ENCODE measurements at regions not wholly inside any gene's neighbourhood (a gene's known extent, or its start where the extent isn't known, plus 50 kb on each side); places are given as distances from the start of the nearest gene placed in this dataset.
"Not testable (repeated sequence)": the region's sequence is repeated elsewhere in the genome, so short reads cannot be mapped to it uniquely, and the experiment has no call there.

GRCh38 chr18:79597831-79598632 is 81.6 kb upstream of the CTDP1 start:
- Histone ChIP-seq H3K4me1 (ENCODE audit: control insufficient read depth, insufficient read depth, low read length) (peaks cover 8% of the 10 kb centered on the region), H3K4me3 (ENCODE audit: low read length) (no peak overlapping the region), H3K9me3 (replicated peaks; ENCODE audit: low read length) (no peaks in the 10 kb centered on the region), H3K27me3 (ENCODE audit: control insufficient read depth, insufficient read depth, low read length) (peaks cover 67% of the 10 kb centered on the region), H3K36me3 (ENCODE audit: insufficient read depth, low read length) (no peaks in the 10 kb centered on the region), H3K9ac (ENCODE audit: low read depth, low read length) (no peak overlapping the region), H3K4me2 (ENCODE audit: low read length) (no peak overlapping the region)

GRCh38 chr18:79598633-79599175 is 80.9 kb upstream of the CTDP1 start:
- peaks cover 8% of the 10 kb centered on the region for H3K4me1 ChIP-seq (ENCODE audit: control insufficient read depth, insufficient read depth, low read length)
- peaks cover 62% of the 10 kb centered on the region for H3K27me3 ChIP-seq (ENCODE audit: control insufficient read depth, insufficient read depth, low read length)
- no peak overlapping the region for H3K4me3 ChIP-seq (ENCODE audit: low read length)
- no peak overlapping the region for H3K4me2 ChIP-seq (ENCODE audit: low read length)
- no peaks in the 10 kb centered on the region for H3K9me3 ChIP-seq (replicated peaks; ENCODE audit: low read length)
- H3K36me3 ChIP-seq (ENCODE audit: insufficient read depth, low read length) = no peaks in the 10 kb centered on the region
- H3K9ac ChIP-seq (ENCODE audit: low read depth, low read length) = no peak overlapping the region

- Histone ChIP-seq H3K9ac (ENCODE audit: low read depth, low read length) (no peak overlapping the region), H3K27me3 (ENCODE audit: control insufficient read depth, insufficient read depth, low read length) (peaks cover 57% of the 10 kb centered on the region), H3K36me3 (ENCODE audit: insufficient read depth, low read length) (no peaks in the 10 kb centered on the region), H3K4me2 (ENCODE audit: low read length) (no peak overlapping the region), H3K9me3 (replicated peaks; ENCODE audit: low read length) (no peaks in the 10 kb centered on the region), H3K4me1 (ENCODE audit: control insufficient read depth, insufficient read depth, low read length) (peaks cover 8% of the 10 kb centered on the region), H3K4me3 (ENCODE audit: low read length) (no peak overlapping the region)
Measured at GRCh38 chr18:79599441-79599931, 80.1 kb upstream of the CTDP1 start.

GRCh38 chr18:79600141-79600540 is 79.5 kb upstream of the CTDP1 start:
- H3K27me3 ChIP-seq (ENCODE audit: control insufficient read depth, insufficient read depth, low read length) = peaks cover 50% of the 10 kb centered on the region
- no peak overlapping the region for H3K4me3 ChIP-seq (ENCODE audit: low read length)
- no peak overlapping the region for H3K9ac ChIP-seq (ENCODE audit: low read depth, low read length)

GRCh38 chr18:79600596-79600995 is 79.0 kb upstream of the CTDP1 start:
- peaks cover 8% of the 10 kb centered on the region for H3K4me1 ChIP-seq (ENCODE audit: control insufficient read depth, insufficient read depth, low read length)
- peaks cover 46% of the 10 kb centered on the region for H3K27me3 ChIP-seq (ENCODE audit: control insufficient read depth, insufficient read depth, low read length)
- no peak overlapping the region for H3K4me3 ChIP-seq (ENCODE audit: low read length)
- no peak overlapping the region for H3K4me2 ChIP-seq (ENCODE audit: low read length)
- no peaks in the 10 kb centered on the region for H3K36me3 ChIP-seq (ENCODE audit: insufficient read depth, low read length)
- no peaks in the 10 kb centered on the region for H3K9me3 ChIP-seq (replicated peaks; ENCODE audit: low read length)
- no peak overlapping the region for H3K9ac ChIP-seq (ENCODE audit: low read depth, low read length)

More at GRCh38 chr18:79600141-79600540, 79.5 kb upstream of the CTDP1 start:
- no peaks in the 10 kb centered on the region for H3K36me3 ChIP-seq (ENCODE audit: insufficient read depth, low read length)
- H3K9me3 ChIP-seq (replicated peaks; ENCODE audit: low read length) = no peaks in the 10 kb centered on the region
- peaks cover 8% of the 10 kb centered on the region for H3K4me1 ChIP-seq (ENCODE audit: control insufficient read depth, insufficient read depth, low read length)
- no peak overlapping the region for H3K4me2 ChIP-seq (ENCODE audit: low read length)

GRCh38 chr18:79601234-79601633 is 78.4 kb upstream of the CTDP1 start:
- Histone ChIP-seq H3K4me1 (ENCODE audit: control insufficient read depth, insufficient read depth, low read length) (peaks cover 8% of the 10 kb centered on the region), H3K9ac (ENCODE audit: low read depth, low read length) (no peak overlapping the region), H3K27me3 (ENCODE audit: control insufficient read depth, insufficient read depth, low read length) (peaks cover 40% of the 10 kb centered on the region), H3K4me2 (ENCODE audit: low read length) (no peak overlapping the region), H3K36me3 (ENCODE audit: insufficient read depth, low read length) (no peaks in the 10 kb centered on the region), H3K4me3 (ENCODE audit: low read length) (no peak overlapping the region), H3K9me3 (replicated peaks; ENCODE audit: low read length) (no peaks in the 10 kb centered on the region)

GRCh38 chr18:79603321-79604204 is 76.0 kb upstream of the CTDP1 start:
- Histone ChIP-seq H3K36me3 (ENCODE audit: insufficient read depth, low read length) (no peaks in the 10 kb centered on the region), H3K4me1 (ENCODE audit: control insufficient read depth, insufficient read depth, low read length) (peaks cover 8% of the 10 kb centered on the region), H3K27me3 (ENCODE audit: control insufficient read depth, insufficient read depth, low read length) (peaks cover 33% of the 10 kb centered on the region), H3K4me3 (ENCODE audit: low read length) (no peak overlapping the region), H3K9me3 (replicated peaks; ENCODE audit: low read length) (no peaks in the 10 kb centered on the region), H3K4me2 (ENCODE audit: low read length) (no peak overlapping the region), H3K9ac (ENCODE audit: low read depth, low read length) (no peak overlapping the region)

GRCh38 chr18:79604205-79604912 is 75.2 kb upstream of the CTDP1 start:
- peaks cover 4% of the 10 kb centered on the region for H3K4me1 ChIP-seq (ENCODE audit: control insufficient read depth, insufficient read depth, low read length)
- no peaks in the 10 kb centered on the region for H3K36me3 ChIP-seq (ENCODE audit: insufficient read depth, low read length)
- H3K9me3 ChIP-seq (replicated peaks; ENCODE audit: low read length) = no peaks in the 10 kb centered on the region
- H3K27me3 ChIP-seq (ENCODE audit: control insufficient read depth, insufficient read depth, low read length) = peaks cover 33% of the 10 kb centered on the region
- H3K4me2 ChIP-seq (ENCODE audit: low read length) = no peak overlapping the region
- no peak overlapping the region for H3K4me3 ChIP-seq (ENCODE audit: low read length)
- H3K9ac ChIP-seq (ENCODE audit: low read depth, low read length) = no peak overlapping the region

- Histone ChIP-seq H3K4me3 (ENCODE audit: low read length) (no peak overlapping the region), H3K4me2 (ENCODE audit: low read length) (no peak overlapping the region), H3K4me1 (ENCODE audit: control insufficient read depth, insufficient read depth, low read length) (no peaks in the 10 kb centered on the region), H3K27me3 (ENCODE audit: control insufficient read depth, insufficient read depth, low read length) (peaks cover 26% of the 10 kb centered on the region), H3K9me3 (replicated peaks; ENCODE audit: low read length) (no peaks in the 10 kb centered on the region), H3K9ac (ENCODE audit: low read depth, low read length) (no peak overlapping the region), H3K36me3 (ENCODE audit: insufficient read depth, low read length) (no peaks in the 10 kb centered on the region)
Measured at GRCh38 chr18:79604913-79605880, 74.4 kb upstream of the CTDP1 start.

GRCh38 chr18:79606071-79606470 is 73.5 kb upstream of the CTDP1 start:
- not testable (repeated sequence) for H3K4me2 ChIP-seq (ENCODE audit: low read length); H3K36me3 ChIP-seq (ENCODE audit: insufficient read depth, low read length); H3K4me3 ChIP-seq (ENCODE audit: low read length); H3K9me3 ChIP-seq (replicated peaks; ENCODE audit: low read length); H3K9ac ChIP-seq (ENCODE audit: low read depth, low read length); H3K4me1 ChIP-seq (ENCODE audit: control insufficient read depth, insufficient read depth, low read length)
- H3K27me3 ChIP-seq (ENCODE audit: control insufficient read depth, insufficient read depth, low read length) = peaks cover 24% of the 10 kb centered on the region
